ENCODE measurements at regions not wholly inside any gene's neighbourhood (a gene's known extent, or its start where the extent isn't known, plus 50 kb on each side); places are given as distances from the start of the nearest gene placed in this dataset.

DNA sequence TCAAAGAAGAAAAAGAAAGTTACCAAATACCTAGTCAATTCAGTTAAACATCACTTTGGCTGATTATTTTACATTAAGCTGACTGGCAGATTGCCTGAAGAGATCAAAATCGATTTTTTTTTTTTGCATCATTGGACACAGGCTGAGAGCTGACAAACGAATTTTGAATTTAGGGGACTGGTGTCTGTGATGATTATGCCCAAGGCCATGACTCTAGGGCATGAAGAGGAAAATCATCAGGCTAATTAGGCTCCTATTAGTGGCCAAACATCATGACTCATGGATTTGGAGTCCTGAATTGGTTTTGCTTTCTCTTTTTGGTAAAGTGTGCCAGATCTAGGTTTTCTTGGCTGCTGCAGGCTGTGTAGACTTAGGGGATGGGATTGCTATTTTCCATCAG is 829.3 kb upstream of the LCORL start:
- H3K9ac ChIP-seq (ENCODE audit: low read length in 3 of 3), result no peak overlapping the region
- no peaks in the 10 kb centered on the region for H3K4me1 ChIP-seq (ENCODE audit: control insufficient read depth in 2 of 3, insufficient read depth in 2 of 3, low read depth in 1 of 3, low read length in 3 of 3)
- H3K4me3 ChIP-seq (ENCODE audit: low read length in 3 of 3), result no peak overlapping the region
- no peaks in the 10 kb centered on the region for H3K9me3 ChIP-seq (ENCODE audit: control insufficient read depth in 2 of 3, insufficient read depth in 1 of 3, low read length in 3 of 3)
- DNase-seq (no peak), FAIRE-seq (no peak)
- no peaks in the 10 kb centered on the region for H3K27me3 ChIP-seq (ENCODE audit: control insufficient read depth, insufficient read depth, low read length)
- H3K27ac ChIP-seq (ENCODE audit: low read depth in 2 of 2, low read length in 2 of 2), result no peak overlapping the region
- intact Hi-C loops (cut with DNase I), result no loop called here
- no peak for TF ChIP-seq CTCF (IDR thresholded peaks at IDR 0.05; ENCODE audit: borderline replicate concordance, extremely low read depth, insufficient read depth)
- H3K36me3 ChIP-seq (ENCODE audit: control insufficient read depth in 2 of 3, insufficient read depth in 3 of 3, low read length in 3 of 3), result no peaks in the 10 kb centered on the region

DNA sequence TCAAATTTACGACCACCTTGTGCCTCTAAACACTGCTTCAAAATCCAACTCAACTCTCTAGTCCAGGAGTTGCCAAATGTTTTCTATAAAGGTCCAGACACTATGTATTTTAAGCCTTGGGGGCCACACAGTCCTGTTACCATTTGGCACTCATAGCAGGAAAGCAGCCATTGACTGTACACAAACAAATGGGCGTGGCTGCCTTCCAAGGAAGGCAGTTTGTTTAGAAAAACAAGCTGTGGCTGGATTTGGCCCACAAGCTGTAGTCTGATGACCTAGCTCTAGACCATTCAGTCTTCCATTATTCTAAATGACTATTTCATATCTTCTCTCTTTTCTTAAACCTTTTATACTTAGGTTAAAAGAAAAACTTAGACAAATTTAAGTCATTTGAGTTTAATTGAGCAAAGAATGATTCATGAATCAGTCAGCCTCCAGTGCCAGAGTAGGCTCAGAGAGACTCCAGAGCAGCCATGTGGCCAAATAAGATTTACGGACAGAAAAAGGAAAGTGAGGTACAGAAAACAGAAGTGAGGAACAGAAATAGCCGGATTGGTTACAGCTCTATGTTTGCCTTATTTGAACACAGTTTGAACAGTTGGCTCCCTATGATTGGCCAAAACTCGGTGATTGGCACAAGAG is 825.8 kb upstream of the LCORL start:
- Histone ChIP-seq H3K4me1 (ENCODE audit: control insufficient read depth in 2 of 3, insufficient read depth in 2 of 3, low read depth in 1 of 3, low read length in 3 of 3) (no peaks in the 10 kb centered on the region), H3K9ac (ENCODE audit: low read length in 3 of 3) (no peak overlapping the region), H3K9me3 (ENCODE audit: control insufficient read depth in 2 of 3, insufficient read depth in 1 of 3, low read length in 3 of 3) (peaks cover 0 to 3% (median 0%) of the 10 kb centered on the region in 3 donors), H3K4me3 (ENCODE audit: low read length in 3 of 3) (no peak overlapping the region), H3K27ac (ENCODE audit: low read depth in 2 of 2, low read length in 2 of 2) (no peak overlapping the region), H3K27me3 (ENCODE audit: control insufficient read depth, insufficient read depth, low read length) (no peaks in the 10 kb centered on the region), H3K36me3 (ENCODE audit: control insufficient read depth in 2 of 3, insufficient read depth in 3 of 3, low read length in 3 of 3) (no peaks in the 10 kb centered on the region)
- FAIRE-seq (no peak), DNase-seq (peak in 1 of 5 donors; percentile 61)
- intact Hi-C loops (cut with DNase I), result no loop called here
- no peak for TF ChIP-seq CTCF (IDR thresholded peaks at IDR 0.05; ENCODE audit: borderline replicate concordance, extremely low read depth, insufficient read depth)

DNA sequence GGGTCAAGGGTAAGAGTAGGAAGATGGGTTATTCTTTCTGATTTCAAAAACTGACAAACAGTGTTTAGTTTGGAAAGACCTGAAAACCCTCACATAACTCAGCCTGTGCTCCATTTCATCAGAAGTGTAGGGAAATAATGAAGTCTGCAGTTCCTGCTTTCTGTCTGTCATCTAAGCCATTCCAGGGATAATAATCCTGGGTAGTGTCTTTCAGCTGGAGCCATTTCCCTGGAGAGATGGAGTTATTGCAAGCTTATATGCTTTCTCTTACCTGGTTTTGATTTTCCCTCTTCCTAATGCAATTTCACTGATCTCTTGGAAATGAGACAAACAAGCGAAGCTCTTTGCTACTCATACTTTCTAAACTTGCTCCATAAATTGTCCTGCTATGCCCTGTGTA is 824.8 kb upstream of the LCORL start:
- H3K36me3 ChIP-seq (ENCODE audit: control insufficient read depth in 2 of 3, insufficient read depth in 3 of 3, low read length in 3 of 3), result no peaks in the 10 kb centered on the region
- intact Hi-C loops (cut with DNase I), result no loop called here

More for the DNA sequence above, 824.8 kb upstream of the LCORL start:
- Histone ChIP-seq H3K4me1 (ENCODE audit: control insufficient read depth in 2 of 3, insufficient read depth in 2 of 3, low read depth in 1 of 3, low read length in 3 of 3) (no peaks in the 10 kb centered on the region), H3K27ac (ENCODE audit: low read depth in 2 of 2, low read length in 2 of 2) (no peak overlapping the region), H3K9ac (ENCODE audit: low read length in 3 of 3) (no peak overlapping the region), H3K27me3 (ENCODE audit: control insufficient read depth, insufficient read depth, low read length) (no peaks in the 10 kb centered on the region), H3K4me3 (ENCODE audit: low read length in 3 of 3) (no peak overlapping the region), H3K9me3 (ENCODE audit: control insufficient read depth in 2 of 3, insufficient read depth in 1 of 3, low read length in 3 of 3) (peaks cover 0 to 3% (median 0%) of the 10 kb centered on the region in 3 donors)
- DNase-seq, result no peak
- no peak for FAIRE-seq
- no peak for TF ChIP-seq CTCF (IDR thresholded peaks at IDR 0.05; ENCODE audit: borderline replicate concordance, extremely low read depth, insufficient read depth)

Measured in kidney (tissue), 13 donors.